WERI-Rb-1 (cell line): ENCODE measurements at regions not wholly inside any gene's neighbourhood (a gene's known extent, or its start where the extent isn't known, plus 50 kb on each side); places are given as distances from the start of the nearest gene placed in this dataset.

Source experiments
- DNase-seq: peaks from one replicate; pipeline ENCODE4 v3.0.0-alpha.2; 2020
- H3K27ac ChIP-seq: fragments of 250-450 bp; sonication (Bioruptor Pico); 2 replicates; pipeline ENCODE4 v1.5.1; 2020; ENCODE audit warnings: mild to moderate bottlenecking, moderate library complexity
- H3K27me3 ChIP-seq: fragments of 250-450 bp; sonication (Bioruptor Pico); 2 replicates; pipeline ENCODE4 v1.5.1; 2021; ENCODE audit warnings: mild to moderate bottlenecking, low read depth, moderate library complexity; ENCODE audit not compliant: insufficient read depth, severe bottlenecking
- H3K36me3 ChIP-seq: fragments of 250-450 bp; sonication (Bioruptor Pico); 2 replicates; pipeline ENCODE4 v1.5.1; 2020; ENCODE audit warnings: mild to moderate bottlenecking, moderate library complexity
- H3K4me3 ChIP-seq: 2 replicates; pipeline ENCODE4 v1.5.1; 2011; ENCODE audit warnings: low read depth, mild to moderate bottlenecking, control low read depth, low read length
- H3K9me3 ChIP-seq: fragments of 250-450 bp; sonication (Bioruptor Pico); 2 replicates; pipeline ENCODE4 v1.5.1; 2021; ENCODE audit warnings: mild to moderate bottlenecking, moderate library complexity; ENCODE audit not compliant: severe bottlenecking
- TF ChIP-seq, protein P1 (sequence below): IDR thresholded peaks from 2 replicates; pipeline ENCODE4 v1.5.1; 2011; ENCODE audit warnings: low read depth, mild to moderate bottlenecking, control low read depth, inconsistent platforms, low read length

DNA sequence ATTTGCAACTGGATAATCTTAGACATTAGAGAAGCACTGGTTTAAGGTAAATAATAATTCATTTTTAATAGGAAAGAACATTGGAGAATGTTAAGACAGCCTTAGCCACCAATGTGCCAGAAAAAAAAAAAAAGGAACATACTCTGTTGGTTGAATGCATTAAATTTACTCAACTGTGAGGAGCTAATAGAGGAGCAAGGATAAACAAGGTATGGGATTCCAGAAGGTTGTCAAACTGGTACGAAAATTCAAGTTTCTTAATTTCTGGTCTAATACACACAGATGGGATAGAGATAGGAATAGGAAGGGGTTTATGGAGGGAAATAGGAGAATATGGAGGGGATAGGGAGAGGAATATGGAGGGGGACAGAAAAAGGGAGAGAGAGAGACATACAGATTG, 1096.6 kb downstream of the ARAP2 start:
- no peak for DNase-seq
- H3K27me3 ChIP-seq, result no peaks in the 10 kb centered on the region
- TF ChIP-seq, protein P1, sequence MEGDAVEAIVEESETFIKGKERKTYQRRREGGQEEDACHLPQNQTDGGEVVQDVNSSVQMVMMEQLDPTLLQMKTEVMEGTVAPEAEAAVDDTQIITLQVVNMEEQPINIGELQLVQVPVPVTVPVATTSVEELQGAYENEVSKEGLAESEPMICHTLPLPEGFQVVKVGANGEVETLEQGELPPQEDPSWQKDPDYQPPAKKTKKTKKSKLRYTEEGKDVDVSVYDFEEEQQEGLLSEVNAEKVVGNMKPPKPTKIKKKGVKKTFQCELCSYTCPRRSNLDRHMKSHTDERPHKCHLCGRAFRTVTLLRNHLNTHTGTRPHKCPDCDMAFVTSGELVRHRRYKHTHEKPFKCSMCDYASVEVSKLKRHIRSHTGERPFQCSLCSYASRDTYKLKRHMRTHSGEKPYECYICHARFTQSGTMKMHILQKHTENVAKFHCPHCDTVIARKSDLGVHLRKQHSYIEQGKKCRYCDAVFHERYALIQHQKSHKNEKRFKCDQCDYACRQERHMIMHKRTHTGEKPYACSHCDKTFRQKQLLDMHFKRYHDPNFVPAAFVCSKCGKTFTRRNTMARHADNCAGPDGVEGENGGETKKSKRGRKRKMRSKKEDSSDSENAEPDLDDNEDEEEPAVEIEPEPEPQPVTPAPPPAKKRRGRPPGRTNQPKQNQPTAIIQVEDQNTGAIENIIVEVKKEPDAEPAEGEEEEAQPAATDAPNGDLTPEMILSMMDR, result no peak
- no peak overlapping the region for H3K27ac ChIP-seq
- H3K36me3 ChIP-seq, result no peaks in the 10 kb centered on the region
- no peak overlapping the region for H3K4me3 ChIP-seq
- H3K9me3 ChIP-seq, result no peaks in the 10 kb centered on the region

- Histone ChIP-seq H3K27me3 (no peaks in the 10 kb centered on the region), H3K36me3 (no peaks in the 10 kb centered on the region), H3K9me3 (no peaks in the 10 kb centered on the region), H3K27ac (no peak overlapping the region), H3K4me3 (no peak overlapping the region)
- TF ChIP-seq, protein P1, result peak; percentile 51
- peak; percentile 59 for DNase-seq
These were observed 1092.3 kb downstream of the ARAP2 start for GRCh38 chr4:35151816-35152572.

GRCh38 chr4:35163168-35163567, 1081.1 kb downstream of the ARAP2 start:
- no peaks in the 10 kb centered on the region for H3K9me3 ChIP-seq
- no peak for DNase-seq
- H3K27me3 ChIP-seq, result no peaks in the 10 kb centered on the region
- H3K4me3 ChIP-seq, result no peak overlapping the region
- no peaks in the 10 kb centered on the region for H3K36me3 ChIP-seq
- H3K27ac ChIP-seq, result no peak overlapping the region
- TF ChIP-seq, protein P1, result no peak

GRCh38 chr4:35164063-35164462, 1080.3 kb downstream of the ARAP2 start:
- Histone ChIP-seq H3K27ac (no peak overlapping the region), H3K36me3 (no peaks in the 10 kb centered on the region)
- DNase-seq, result no peak

GRCh38 chr4:35166466-35166865, 1077.8 kb downstream of the ARAP2 start:
- H3K27me3 ChIP-seq, result no peaks in the 10 kb centered on the region
- no peak overlapping the region for H3K27ac ChIP-seq
- no peak overlapping the region for H3K4me3 ChIP-seq
- H3K9me3 ChIP-seq, result no peaks in the 10 kb centered on the region
- H3K36me3 ChIP-seq, result no peaks in the 10 kb centered on the region
- TF ChIP-seq, protein P1, result no peak
- DNase-seq, result no peak

More at GRCh38 chr4:35164063-35164462, 1080.3 kb downstream of the ARAP2 start:
- TF ChIP-seq, protein P1, result no peak
- H3K9me3 ChIP-seq, result no peaks in the 10 kb centered on the region
- no peak overlapping the region for H3K4me3 ChIP-seq
- no peaks in the 10 kb centered on the region for H3K27me3 ChIP-seq

DNA sequence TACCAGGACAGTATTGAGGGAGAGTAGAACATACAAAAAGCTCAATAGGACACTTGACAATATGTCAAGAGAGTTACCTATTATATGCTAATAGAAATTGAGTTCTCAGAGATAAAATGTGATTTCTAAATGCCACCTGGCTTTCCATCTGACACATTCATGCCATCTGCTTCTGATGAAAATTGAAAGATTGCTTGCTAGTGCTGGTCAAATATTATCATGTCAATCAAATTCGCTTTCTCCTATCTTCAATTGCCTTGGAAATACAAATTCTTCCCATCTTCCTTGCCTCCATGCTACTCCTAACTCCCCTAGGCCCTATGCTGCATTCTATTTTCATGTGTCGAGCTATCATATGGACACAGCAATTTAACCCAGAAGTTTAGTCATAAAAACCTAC, 1076.9 kb downstream of the ARAP2 start:
- Histone ChIP-seq H3K36me3 (no peaks in the 10 kb centered on the region), H3K4me3 (no peak overlapping the region), H3K27me3 (no peaks in the 10 kb centered on the region), H3K27ac (no peak overlapping the region), H3K9me3 (no peaks in the 10 kb centered on the region)
- TF ChIP-seq, protein P1, result no peak
- DNase-seq, result no peak
